Epithelial cell of esophagus (primary cell): ENCODE measurements at regions not wholly inside any gene's neighbourhood (a gene's known extent, or its start where the extent isn't known, plus 50 kb on each side); places are given as distances from the start of the nearest gene placed in this dataset.

Experiments used
- DNase-seq: peaks from one replicate; pipeline ENCODE4 v3.0.0; 2010; ENCODE audit warnings: low read depth
- H3K4me3 ChIP-seq: 2 replicates; pipeline ENCODE4 v1.5.1; 2011; ENCODE audit warnings: mild to moderate bottlenecking, low read length, control low read depth
- CTCF ChIP-seq: IDR thresholded peaks from 2 replicates; pipeline ENCODE4 v1.5.1; 2011; ENCODE audit warnings: low read depth, mild to moderate bottlenecking, low read length, control low read depth, inconsistent platforms; ENCODE audit not compliant: insufficient read depth; ENCODE audit errors: missing control alignments

- no peak for TF ChIP-seq CTCF
- H3K4me3 ChIP-seq: no peak overlapping the region
- DNase-seq: no peak
Measured at GRCh38 chr6:78511009-78511408, 356.3 kb upstream of the IRAK1BP1 start.

- DNase-seq: peak; percentile 19
- TF ChIP-seq CTCF: peak; percentile 14
- H3K4me3 ChIP-seq: no peak overlapping the region
Measured at GRCh38 chr6:78513856-78514255, 353.5 kb upstream of the IRAK1BP1 start.

- no peak for DNase-seq
- TF ChIP-seq CTCF: no peak
- H3K4me3 ChIP-seq: no peak overlapping the region
Measured at GRCh38 chr6:78515271-78515670, 352.1 kb upstream of the IRAK1BP1 start.

- DNase-seq: no peak
- H3K4me3 ChIP-seq: no peak overlapping the region
- TF ChIP-seq CTCF: no peak
Measured at GRCh38 chr6:78517399-78517798, 350.0 kb upstream of the IRAK1BP1 start.

GRCh38 chr6:78523622-78524021, 343.7 kb upstream of the IRAK1BP1 start:
- no peak for DNase-seq
- TF ChIP-seq CTCF: no peak

GRCh38 chr6:78525976-78526375, 341.4 kb upstream of the IRAK1BP1 start:
- TF ChIP-seq CTCF: no peak
- H3K4me3 ChIP-seq: no peak overlapping the region
- no peak for DNase-seq

More at GRCh38 chr6:78523622-78524021, 343.7 kb upstream of the IRAK1BP1 start:
- H3K4me3 ChIP-seq: no peak overlapping the region

- H3K4me3 ChIP-seq: no peak overlapping the region
- TF ChIP-seq CTCF: no peak
- DNase-seq: peak; percentile 19
Measured at GRCh38 chr6:78526432-78526831, 340.9 kb upstream of the IRAK1BP1 start.
